Motor neuron (in vitro differentiated cells): ENCODE measurements at regions not wholly inside any gene's neighbourhood (a gene's known extent, or its start where the extent isn't known, plus 50 kb on each side); places are given as distances from the start of the nearest gene placed in this dataset.
"Not testable (repeated sequence)": the region's sequence is repeated elsewhere in the genome, so short reads cannot be mapped to it uniquely, and the experiment has no call there.

ENCODE experiments used
- ATAC-seq, 8 experiments: fragments of 200-7000 bp; cut with Tn5 transposase; replicated peaks in 6 of 8; 2 replicates each; pipeline ENCODE4 v1.8.0; 2021; ENCODE audit warnings: mild to moderate bottlenecking in 8 of 8, moderate library complexity in 8 of 8
- H3K27ac ChIP-seq, 2 donors: fragments of 250-450 bp; sonication (Bioruptor Pico); 2 replicates each; pipeline ENCODE4 v1.9.0; 2021; ENCODE audit warnings: antibody characterized with exemption in 2 of 2, mild to moderate bottlenecking in 2 of 2, moderate library complexity in 1 of 2
- H3K4me1 ChIP-seq, 2 donors: fragments of 250-450 bp; sonication (Bioruptor Pico); replicated peaks in 1 of 2; 2 replicates each; pipeline ENCODE4 v1.6.1; 2021; ENCODE audit warnings: antibody characterized with exemption in 2 of 2, mild to moderate bottlenecking in 2 of 2, moderate library complexity in 1 of 2
- H3K4me3 ChIP-seq, 5 donors: fragments of 250-450 bp; sonication (Bioruptor Pico); 2 replicates each; pipeline ENCODE4 v1.9.0; 2021; ENCODE audit warnings: antibody characterized with exemption in 5 of 5, mild to moderate bottlenecking in 5 of 5, moderate library complexity in 4 of 5
- WGBS, 10 experiments: fragments of 450-650 bp; shearing (Covaris generic); methylation state at CpG; one replicate each; pipeline ENCODE4 v1.0.0; 2022; 5-methylcytosine and 5-hydroxymethylcytosine counted together
- in situ Hi-C, 9 experiments: fragments of 400-800 bp; cut with MboI; loops; one replicate each; pipeline ENCODE4 v1.15.0; 2021; ENCODE audit warnings: low sequenced_read_pairs in 9 of 9, low pct_unique_long_range_greater_than_20kb in 2 of 9; ENCODE audit not compliant: unreplicated experiment in 9 of 9

- no peak overlapping the region for H3K4me3 ChIP-seq
- no peaks in the 10 kb centered on the region for H3K4me1 ChIP-seq
- in situ Hi-C loops = no loop called here
- peak in 3 of 8 experiments; percentile 13 to 78 (median 61) for ATAC-seq
- WGBS, 10 experiments = 0 to 100% (median 82%) methylated on average over 1 of the region's 1 CpG; no CpG with 5 or more reads in 1 of the 10 experiments
- no peak overlapping the region for H3K27ac ChIP-seq
These were observed 138.9 kb downstream of the TENT5A start for GRCh38 chr6:81613606-81614005.

GRCh38 chr6:81612136-81612535, 140.3 kb downstream of the TENT5A start:
- 87 to 100% (median 97%) methylated on average over 3 to 4 of the region's 4 CpGs; no CpG with 5 or more reads in 3 of the 10 experiments for WGBS, 10 experiments
- in situ Hi-C loops = no loop called here
- Histone ChIP-seq H3K4me3 (no peak overlapping the region), H3K27ac (no peak overlapping the region), H3K4me1 (no peaks in the 10 kb centered on the region)
- ATAC-seq = no peak

GRCh38 chr6:81609736-81610135, 142.7 kb downstream of the TENT5A start:
- Histone ChIP-seq H3K4me3 (no peak overlapping the region), H3K4me1 (no peaks in the 10 kb centered on the region), H3K27ac (no peak overlapping the region)
- in situ Hi-C loops = no loop called here
- ATAC-seq = no peak

GRCh38 chr6:81608776-81609175, 143.7 kb downstream of the TENT5A start:
- no peak overlapping the region for H3K27ac ChIP-seq
- no peak for ATAC-seq
- 50 to 100% (median 76%) methylated on average over 1 to 2 of the region's 2 CpGs; no CpG with 5 or more reads in 1 of the 10 experiments for WGBS, 10 experiments
- H3K4me1 ChIP-seq = no peaks in the 10 kb centered on the region
- in situ Hi-C loops = no loop called here
- H3K4me3 ChIP-seq = no peak overlapping the region

- Histone ChIP-seq H3K27ac (no peak overlapping the region), H3K4me1 (no peaks in the 10 kb centered on the region), H3K4me3 (no peak overlapping the region)
- 20 to 100% (median 86%) methylated on average over 2 of the region's 2 CpGs; no CpG with 5 or more reads in 1 of the 10 experiments for WGBS, 10 experiments
- in situ Hi-C loops = no loop called here
- peak in 2 of 8 experiments; percentile 33 to 35 for ATAC-seq
These were observed 145.5 kb downstream of the TENT5A start for GRCh38 chr6:81606965-81607381.

GRCh38 chr6:81605526-81605925, 147.0 kb downstream of the TENT5A start:
- in situ Hi-C loops = no loop called here
- Histone ChIP-seq H3K4me3 (no peak overlapping the region), H3K27ac (no peak overlapping the region), H3K4me1 (no peaks in the 10 kb centered on the region)
- ATAC-seq = no peak
- WGBS, 10 experiments = 88 to 100% (median 100%) methylated on average over 1 of the region's 1 CpG; no CpG with 5 or more reads in 3 of the 10 experiments

- Histone ChIP-seq H3K27ac (no peak overlapping the region), H3K4me1 (no peaks in the 10 kb centered on the region), H3K4me3 (no peak overlapping the region)
- in situ Hi-C loops = no loop called here
- 70 to 100% (median 96%) methylated on average over 1 to 2 of the region's 2 CpGs; no CpG with 5 or more reads in 1 of the 10 experiments for WGBS, 10 experiments
- ATAC-seq = no peak
These were observed 150.6 kb downstream of the TENT5A start for GRCh38 chr6:81601918-81602317.

GRCh38 chr6:81600488-81600887, 152.0 kb downstream of the TENT5A start:
- whole genome bisulfite sequencing, 10 experiments = 41 to 91% (median 85%) methylated on average over 1 to 4 of the region's 4 CpGs; no CpG with 5 or more reads in 2 of the 10 experiments
- H3K4me1 ChIP-seq, in situ Hi-C loops, H3K27ac ChIP-seq, H3K4me3 ChIP-seq, ATAC-seq: not testable (repeated sequence)

- WGBS, 10 experiments = 30 to 88% (median 72%) methylated on average over 1 to 2 of the region's 2 CpGs; no CpG with 5 or more reads in 5 of the 10 experiments
- H3K4me3 ChIP-seq = no peak overlapping the region
- in situ Hi-C loops = no loop called here
These were observed 158.0 kb downstream of the TENT5A start for GRCh38 chr6:81594501-81594900.

GRCh38 chr6:81590314-81590691, 162.2 kb downstream of the TENT5A start:
- ATAC-seq = no peak
- Histone ChIP-seq H3K4me1 (no peaks in the 10 kb centered on the region), H3K27ac (no peak overlapping the region), H3K4me3 (no peak overlapping the region)
- in situ Hi-C loops = no loop called here
- 33 to 100% (median 85%) methylated on average over 1 to 5 of the region's 5 CpGs; no CpG with 5 or more reads in 2 of the 10 experiments for WGBS, 10 experiments

More at GRCh38 chr6:81594501-81594900, 158.0 kb downstream of the TENT5A start:
- ATAC-seq = no peak
- H3K4me1 ChIP-seq = no peaks in the 10 kb centered on the region
- H3K27ac ChIP-seq = no peak overlapping the region

GRCh38 chr6:81589465-81590313, 162.8 kb downstream of the TENT5A start:
- no peak overlapping the region for H3K27ac ChIP-seq
- in situ Hi-C loops = no loop called here
- WGBS, 10 experiments = 26 to 93% (median 79%) methylated on average over 1 to 5 of the region's 5 CpGs
- H3K4me3 ChIP-seq = no peak overlapping the region
- H3K4me1 ChIP-seq = no peaks in the 10 kb centered on the region
- peak in 2 of 8 experiments; percentile 30 to 56 for ATAC-seq

GRCh38 chr6:81585686-81586085, 166.8 kb downstream of the TENT5A start:
- H3K27ac ChIP-seq, in situ Hi-C loops, H3K4me3 ChIP-seq, ATAC-seq, H3K4me1 ChIP-seq: not testable (repeated sequence)
- WGBS, 10 experiments = 0 to 100% (median 83%) methylated on average over 1 of the region's 1 CpG; no CpG with 5 or more reads in 5 of the 10 experiments

- H3K4me3 ChIP-seq, H3K27ac ChIP-seq, ATAC-seq, in situ Hi-C loops, H3K4me1 ChIP-seq: not testable (repeated sequence)
- 0% methylated on average over 1 of the region's 2 CpGs; no CpG with 5 or more reads in 9 of the 10 experiments for WGBS, 10 experiments
These were observed 168.3 kb downstream of the TENT5A start for GRCh38 chr6:81584156-81584555.

- ATAC-seq = peak in 4 of 8 experiments; percentile 28 to 72 (median 44)
- Histone ChIP-seq H3K27ac (no peak overlapping the region), H3K4me3 (no peak overlapping the region), H3K4me1 (no peaks in the 10 kb centered on the region)
- in situ Hi-C loops = no loop called here
These were observed 177.0 kb downstream of the TENT5A start for GRCh38 chr6:81575442-81575841.
